ENCODE measurements at regions not wholly inside any gene's neighbourhood (a gene's known extent, or its start where the extent isn't known, plus 50 kb on each side); places are given as distances from the start of the nearest gene placed in this dataset.

DNA sequence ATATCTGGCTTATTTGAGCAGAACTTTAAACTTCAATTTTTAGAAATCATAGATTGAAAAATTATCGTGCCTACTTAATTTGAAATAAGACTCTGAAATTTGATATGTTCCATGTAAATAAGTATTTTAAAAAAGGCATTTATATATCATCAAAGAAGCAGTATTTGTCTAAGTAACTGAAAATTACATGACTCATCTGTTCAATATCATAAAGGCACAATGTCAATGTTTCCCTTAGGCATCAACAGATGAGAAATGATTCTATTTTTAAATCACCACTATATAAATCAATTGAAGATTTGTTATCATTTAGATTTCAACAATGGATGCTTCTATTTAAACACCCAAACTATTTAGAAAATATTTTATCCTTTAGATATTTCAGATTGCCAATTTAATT lies 142.9 kb upstream of the POU5F2 start:
- DNase-seq (ENCODE audit: low spot score): no peak

GRCh38 chr5:93883459-93883858 lies 142.1 kb upstream of the POU5F2 start:
- no peak for DNase-seq (ENCODE audit: low spot score)

DNA sequence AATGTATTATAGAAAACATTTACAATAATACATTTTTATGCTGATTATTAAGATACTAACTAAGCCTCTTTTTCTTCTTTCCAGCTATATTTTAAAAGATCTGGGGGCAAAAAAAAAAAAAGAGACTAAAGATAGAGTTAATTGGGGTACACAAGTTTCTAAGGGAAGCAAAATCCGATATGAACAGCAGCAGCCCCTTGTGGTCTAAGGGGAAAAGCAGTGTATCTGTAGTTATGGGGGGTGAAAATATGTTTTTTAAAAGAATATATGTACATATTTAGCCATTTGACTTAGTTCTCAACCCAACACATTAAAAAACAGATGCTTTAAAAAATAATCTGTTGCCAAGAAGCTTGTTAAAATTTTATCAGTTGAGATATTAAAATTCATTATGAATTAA lies 134.3 kb upstream of the POU5F2 start:
- no peak for DNase-seq (ENCODE audit: low spot score)

DNA sequence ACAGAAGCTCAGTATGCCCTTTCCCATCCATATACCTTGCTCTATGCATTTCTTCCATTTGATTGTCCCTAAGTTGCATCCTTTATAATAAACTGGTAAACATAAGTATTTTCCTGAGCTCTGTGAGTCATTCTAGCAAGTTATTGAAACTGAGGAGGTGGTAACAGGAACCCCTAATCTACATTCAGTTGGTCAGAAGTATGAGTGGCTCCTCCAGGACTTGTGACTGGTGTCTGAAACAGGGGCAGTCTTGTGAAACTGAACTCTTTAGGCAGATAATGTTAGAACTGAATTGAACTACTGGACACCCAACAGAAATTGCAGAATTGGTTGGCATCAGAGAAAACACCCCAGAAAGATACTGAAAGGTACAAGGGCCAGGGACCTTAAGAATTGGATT lies 133.1 kb upstream of the POU5F2 start:
- no peak for DNase-seq (ENCODE audit: low spot score)

- peak; percentile 14 for DNase-seq (ENCODE audit: low spot score)
Measured at GRCh38 chr5:93874080-93874479, 132.7 kb upstream of the POU5F2 start.

- DNase-seq (ENCODE audit: low spot score): no peak
Measured at GRCh38 chr5:93873211-93873736, 131.9 kb upstream of the POU5F2 start.

DNA sequence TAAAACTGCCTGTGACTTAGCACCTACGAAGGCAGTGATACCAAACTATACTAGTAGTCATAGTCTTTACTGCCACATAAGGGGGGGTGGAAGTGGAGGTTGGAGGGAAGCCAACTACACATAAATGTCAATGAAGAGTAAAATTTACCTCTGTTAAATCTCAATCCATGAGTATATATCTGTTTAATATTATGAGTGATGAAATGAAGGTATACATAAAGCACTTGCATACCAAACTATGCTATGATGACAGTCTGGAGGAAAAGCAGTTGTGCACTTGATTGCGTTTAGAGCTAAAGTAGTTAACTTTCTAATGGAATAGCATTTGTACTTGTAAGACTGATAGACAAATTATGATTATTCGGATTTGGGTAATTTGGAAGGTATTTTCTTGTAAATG lies 129.2 kb upstream of the POU5F2 start:
- no peak for DNase-seq (ENCODE audit: low spot score)

GRCh38 chr5:93868851-93869250 lies 127.5 kb upstream of the POU5F2 start:
- DNase-seq (ENCODE audit: low spot score): no peak

GRCh38 chr5:93850311-93850710 lies 108.9 kb upstream of the POU5F2 start:
- DNase-seq (ENCODE audit: low spot score): no peak

DNA sequence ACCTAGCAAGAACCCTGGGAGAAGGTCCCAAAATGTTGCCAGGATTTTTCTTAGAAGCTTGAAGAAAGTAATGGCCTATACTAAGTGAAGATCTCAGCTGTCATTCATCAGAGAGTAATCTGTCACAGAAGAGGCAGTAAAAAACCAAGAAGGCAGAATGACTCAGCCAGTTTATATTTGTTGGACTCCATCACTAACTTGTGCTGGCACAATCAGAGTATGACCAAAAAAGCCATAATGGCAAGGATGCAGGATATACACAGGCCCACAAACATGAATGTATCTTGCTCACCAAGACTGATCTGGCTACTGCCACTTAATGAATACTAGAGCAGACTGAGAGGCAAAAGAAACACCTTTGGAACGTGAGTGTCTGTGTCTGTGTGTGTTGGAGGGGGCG lies 104.0 kb upstream of the POU5F2 start:
- no peak for DNase-seq (ENCODE audit: low spot score)

- no peak for DNase-seq (ENCODE audit: low spot score)
Measured at GRCh38 chr5:93831449-93831848, 90.0 kb upstream of the POU5F2 start.

- DNase-seq (ENCODE audit: low spot score): no peak
Measured at GRCh38 chr5:93830893-93831292, 89.5 kb upstream of the POU5F2 start.

DNA sequence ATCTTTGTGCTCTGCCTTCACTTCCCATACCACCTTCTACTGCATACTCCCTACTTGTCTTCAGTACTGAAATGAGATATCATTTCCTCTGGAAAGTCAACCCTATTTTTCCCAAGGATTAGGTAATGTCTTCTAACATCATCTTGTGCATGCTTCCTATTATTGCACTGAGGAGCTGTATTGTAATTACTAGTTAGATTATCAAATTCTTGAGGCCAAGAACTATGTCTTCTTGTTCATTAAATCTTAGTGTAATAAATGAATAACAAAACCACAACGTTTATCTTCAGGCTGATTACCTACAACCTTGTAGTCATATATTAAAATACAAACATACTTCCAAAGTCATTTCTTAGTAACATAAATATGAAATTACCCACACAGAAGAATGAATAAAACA lies 87.9 kb upstream of the POU5F2 start:
- DNase-seq (ENCODE audit: low spot score): no peak

GRCh38 chr5:93821891-93822415 lies 80.6 kb upstream of the POU5F2 start:
- DNase-seq (ENCODE audit: low spot score): no peak

DNA sequence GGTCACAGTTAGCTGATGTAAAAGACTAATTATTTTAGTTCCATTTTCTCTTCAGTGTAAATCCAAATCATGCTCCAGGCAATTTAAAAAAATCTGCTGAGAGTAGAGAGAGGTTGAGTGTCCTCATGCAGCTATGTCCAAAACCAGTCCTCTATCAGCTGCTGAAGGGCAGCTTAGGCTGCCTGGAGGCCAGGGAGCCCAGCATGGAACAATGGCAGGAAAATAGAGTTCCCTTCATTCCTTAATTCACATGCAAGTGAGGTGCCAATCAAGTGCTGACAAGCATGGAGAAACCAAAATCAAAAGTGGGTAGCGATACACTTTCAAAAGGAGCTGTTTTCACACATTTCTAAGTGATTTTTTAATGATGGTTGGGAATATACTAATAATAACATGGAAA lies 78.3 kb upstream of the POU5F2 start:
- DNase-seq (ENCODE audit: low spot score): no peak

GRCh38 chr5:93810780-93811179 lies 69.4 kb upstream of the POU5F2 start:
- no peak for DNase-seq (ENCODE audit: low spot score)

DNA sequence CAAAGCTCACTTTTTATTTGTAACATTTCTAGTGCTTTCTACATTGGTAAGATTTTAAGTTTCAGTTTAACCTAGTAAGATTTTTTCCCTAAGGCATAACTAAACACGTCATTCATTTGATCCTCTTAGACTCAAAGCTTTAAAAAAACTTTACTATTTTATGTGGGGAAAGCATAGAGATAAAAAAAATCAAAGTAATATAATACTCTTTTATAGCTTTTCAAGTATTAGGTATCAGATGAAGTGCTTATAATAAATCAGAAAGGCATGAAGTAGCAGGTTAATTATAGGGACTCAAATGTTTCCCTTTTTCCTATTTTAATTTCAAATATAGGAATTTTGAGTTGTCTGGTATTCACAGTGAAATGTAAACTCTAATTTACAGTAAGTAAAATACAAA lies 68.0 kb upstream of the POU5F2 start:
- no peak for DNase-seq (ENCODE audit: low spot score)

- no peak for DNase-seq (ENCODE audit: low spot score)
Measured at GRCh38 chr5:93807846-93808245, 66.4 kb upstream of the POU5F2 start.

DNA sequence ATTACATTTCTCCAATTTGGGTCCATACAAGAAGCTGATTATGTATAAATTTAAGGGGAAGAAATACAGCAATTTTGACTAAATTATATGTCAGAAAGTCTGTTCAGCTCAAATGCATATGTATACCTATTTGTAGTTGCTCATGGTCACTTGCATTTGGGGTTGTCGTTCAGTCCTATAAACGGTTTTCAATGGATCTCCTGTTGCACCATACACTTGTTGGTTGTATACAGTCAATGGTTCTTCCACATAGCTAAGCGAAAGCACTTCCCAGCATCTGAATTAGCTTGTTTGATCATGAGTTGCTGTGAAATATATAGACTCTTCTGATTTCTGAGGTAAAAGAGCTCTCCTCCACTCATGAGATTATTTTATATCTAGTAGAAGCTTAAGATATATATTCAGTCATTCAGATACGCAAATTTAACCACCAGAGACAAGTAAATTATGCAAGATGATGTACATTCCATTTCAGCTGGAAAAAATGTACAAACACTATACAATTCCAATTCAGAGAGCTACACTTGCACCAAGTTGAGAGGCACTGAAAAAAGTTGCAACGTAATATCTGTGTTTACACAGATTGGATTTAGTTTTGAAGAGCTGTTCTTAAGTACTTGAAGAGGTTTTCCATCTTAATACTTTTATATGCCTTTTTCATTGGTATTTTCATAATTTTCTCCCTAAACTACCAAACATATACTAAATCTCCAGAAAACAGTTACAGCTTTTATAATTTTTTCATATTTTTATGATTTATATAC lies 64.4 kb upstream of the POU5F2 start:
- DNase-seq (ENCODE audit: low spot score): no peak

DNA sequence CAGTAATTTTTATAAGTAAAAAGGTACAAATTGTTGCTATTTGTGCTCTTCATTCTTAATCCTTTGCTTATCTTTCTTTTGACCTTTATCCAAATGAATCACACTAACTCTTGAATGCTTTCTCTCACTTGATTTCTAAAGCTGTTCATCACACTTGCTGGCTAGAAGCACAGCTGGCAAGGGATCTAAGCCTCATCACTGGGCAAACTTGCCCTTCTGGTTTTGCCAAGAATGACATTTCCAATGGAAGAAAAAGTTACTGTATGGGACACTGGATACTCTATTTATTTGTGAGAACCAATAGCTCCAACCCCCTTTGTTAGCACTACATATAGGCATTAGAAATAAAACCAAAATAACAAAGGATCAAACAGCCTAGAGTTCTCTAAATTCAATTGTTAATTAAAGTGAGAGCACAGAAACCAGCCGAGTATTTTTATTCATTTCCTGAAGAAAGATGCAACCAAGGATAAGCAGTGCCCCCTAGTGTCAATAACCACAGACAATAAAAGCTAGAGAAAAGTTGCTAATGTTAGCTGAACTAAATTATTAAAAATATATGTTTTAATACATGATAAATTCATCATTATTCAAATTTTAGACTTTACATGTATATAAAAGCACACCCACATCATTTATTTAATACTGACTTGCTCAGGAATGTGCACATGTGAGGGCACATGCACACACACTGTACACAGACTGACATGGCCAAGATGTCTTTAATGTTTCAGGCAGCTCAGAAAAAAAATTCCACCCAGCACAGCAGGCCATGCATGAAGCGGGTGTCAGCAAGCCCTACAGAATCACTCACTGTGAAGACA lies 59.8 kb upstream of the POU5F2 start:
- DNase-seq (ENCODE audit: low spot score): peak; percentile 64

DNA sequence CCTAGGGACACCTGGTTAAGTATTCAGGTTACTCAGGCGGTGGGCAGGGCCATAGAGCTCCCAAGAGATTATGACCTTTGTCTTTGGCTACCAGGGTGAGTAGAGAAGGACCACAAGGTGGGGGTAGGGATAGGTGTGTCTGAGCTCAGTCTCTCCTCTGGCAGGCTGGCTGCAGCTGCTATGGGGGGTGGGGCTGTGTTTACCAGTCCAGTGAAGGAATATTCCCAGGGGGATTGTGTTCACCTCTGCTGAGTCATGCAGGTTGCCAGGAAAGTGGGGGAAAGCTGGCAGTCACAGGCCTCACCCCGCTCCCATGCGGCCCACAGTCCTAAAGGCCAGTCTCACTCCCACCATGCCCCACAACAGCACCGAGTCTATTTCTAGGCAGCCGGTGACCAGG lies 53.6 kb upstream of the POU5F2 start:
- DNase-seq (ENCODE audit: low spot score): no peak

DNA sequence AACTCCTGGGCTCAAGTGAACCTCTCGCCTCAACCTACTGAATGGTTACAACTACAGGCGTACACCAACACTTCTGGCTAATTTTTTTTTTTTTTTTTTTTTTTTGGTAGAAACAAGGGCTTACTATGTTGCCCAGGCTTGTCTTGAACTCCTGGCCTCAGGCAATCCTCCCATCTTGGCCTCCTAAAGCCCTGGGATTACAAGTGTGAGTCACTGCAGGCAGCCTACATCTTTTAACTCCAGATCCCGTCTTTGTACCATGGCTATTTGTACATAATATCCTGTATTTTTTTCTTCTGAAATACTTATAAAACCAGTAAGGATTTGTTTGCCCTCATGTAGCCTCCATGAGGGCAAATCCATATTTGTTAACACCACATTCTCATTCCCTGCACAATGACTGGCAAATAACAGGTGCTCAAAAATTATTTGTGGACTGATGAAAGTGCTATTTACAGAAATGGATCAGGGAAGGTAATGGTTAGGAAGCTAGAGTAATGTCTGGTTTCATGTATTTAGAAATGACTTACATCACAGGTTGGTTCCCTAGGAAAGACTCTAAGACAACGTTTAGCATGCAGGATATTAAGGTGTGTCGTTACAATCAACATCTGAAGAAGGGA lies 51.9 kb upstream of the POU5F2 start:
- no peak for DNase-seq (ENCODE audit: low spot score)
